ENCODE measurements at regions not wholly inside any gene's neighbourhood (a gene's known extent, or its start where the extent isn't known, plus 50 kb on each side); places are given as distances from the start of the nearest gene placed in this dataset.

DNA sequence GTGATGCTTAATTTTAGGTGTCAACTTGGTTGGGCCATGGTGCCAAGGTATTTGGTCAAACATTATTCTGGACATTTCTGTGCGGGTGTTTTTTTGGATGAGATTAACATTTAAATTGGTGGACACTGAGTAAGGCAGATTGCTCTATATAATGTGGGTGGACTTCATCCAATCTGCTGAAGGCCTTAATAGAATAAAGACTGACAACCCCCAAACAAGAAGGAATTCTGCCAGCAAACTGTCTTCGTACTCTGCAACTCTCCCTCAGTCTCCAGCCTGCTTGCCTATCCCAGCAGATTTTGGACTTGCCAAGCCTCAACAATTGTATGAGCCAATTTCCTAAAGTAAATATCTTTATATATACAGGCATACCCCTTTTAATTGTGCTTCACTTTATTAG, 850.1 kb downstream of the TBC1D32 start:
- FAIRE-seq: no peak
- Histone ChIP-seq H3K79me2 (ENCODE audit: control insufficient read depth in 1 of 2, insufficient read depth in 2 of 2, low read length in 2 of 2) (no peaks in the 10 kb centered on the region), H3K23me2 (ENCODE audit: low read depth, low read length) (no peaks in the 10 kb centered on the region)

More for the DNA sequence above, 850.1 kb downstream of the TBC1D32 start:
- H2BK12ac ChIP-seq (ENCODE audit: low read depth, low read length): no peak overlapping the region
- H3K23ac ChIP-seq (ENCODE audit: insufficient read length): no peak overlapping the region
- H3K4ac ChIP-seq (replicated peaks; ENCODE audit: insufficient read length, low read depth, low read length): no peak overlapping the region
- no peak overlapping the region for H3K27ac ChIP-seq (ENCODE audit: low read depth, low read length)
- no peak overlapping the region for H2AK5ac ChIP-seq (ENCODE audit: low read depth, low read length)
- no peak overlapping the region for H3K4me2 ChIP-seq (ENCODE audit: insufficient read depth in 1 of 2, low read depth in 2 of 2, low read length in 2 of 2)
- no peak overlapping the region for H2BK20ac ChIP-seq (ENCODE audit: low read length)
- no peak overlapping the region for H3K56ac ChIP-seq (replicated peaks; ENCODE audit: insufficient read length, low read depth, low read length)
- no peak overlapping the region for H2BK5ac ChIP-seq (ENCODE audit: low read depth, low read length)
- 96% methylated on average over 2 of the region's 2 CpGs; no CpG with 5 or more reads in 1 of the 2 experiments for WGBS, 2 experiments (ENCODE audit: extremely low coverage in 1 of 2, insufficient coverage in 1 of 2, insufficient read length in 1 of 2, insufficient replicate concordance in 2 of 2, low coverage in 1 of 2, low lambda C conversion rate in 2 of 2, missing lambda C conversion rate in 1 of 2)
- no peak overlapping the region for H2AFZ ChIP-seq (ENCODE audit: low read length)
- TF ChIP-seq EZH2 (IDR thresholded peaks at IDR 0.05; ENCODE audit: low read depth, low read length, severe bottlenecking) (no peak), PHF8 (conservative IDR thresholded peaks at IDR 0.05; ENCODE audit: low read depth, low read length) (no peak), EP300 (IDR thresholded peaks at IDR 0.05; ENCODE audit: borderline replicate concordance in 1 of 2, low read depth in 2 of 2, low read length in 2 of 2) (no peak), SP2 (IDR thresholded peaks at IDR 0.05; ENCODE audit: low read length) (no peak), POLR2A (IDR thresholded peaks at IDR 0.05; ENCODE audit: control extremely low read depth in 1 of 2, low read depth in 2 of 2, low read length in 2 of 2) (no peak), TCF12 (IDR thresholded peaks at IDR 0.05; ENCODE audit: low read depth, low read length) (no peak), NRF1 (IDR thresholded peaks at IDR 0.05; ENCODE audit: low read depth, low read length) (no peak)
- TF ChIP-seq, protein P1, sequence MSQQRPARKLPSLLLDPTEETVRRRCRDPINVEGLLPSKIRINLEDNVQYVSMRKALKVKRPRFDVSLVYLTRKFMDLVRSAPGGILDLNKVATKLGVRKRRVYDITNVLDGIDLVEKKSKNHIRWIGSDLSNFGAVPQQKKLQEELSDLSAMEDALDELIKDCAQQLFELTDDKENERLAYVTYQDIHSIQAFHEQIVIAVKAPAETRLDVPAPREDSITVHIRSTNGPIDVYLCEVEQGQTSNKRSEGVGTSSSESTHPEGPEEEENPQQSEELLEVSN (IDR thresholded peaks at IDR 0.05): no peak
- no peak overlapping the region for H3K14ac ChIP-seq (ENCODE audit: insufficient read length)
- ChIA-PET CTCF (ENCODE audit: partially characterized antibody) (no interaction called here), POLR2A (ENCODE audit: partially characterized antibody) (no interaction called here)
- H3K79me1 ChIP-seq (ENCODE audit: low read depth, low read length): no peaks in the 10 kb centered on the region
- H3K36me3 ChIP-seq (ENCODE audit: control insufficient read depth in 2 of 4, insufficient read depth in 4 of 4, low read length in 3 of 4): no peaks in the 10 kb centered on the region
- no peak overlapping the region for H4K91ac ChIP-seq (replicated peaks; ENCODE audit: insufficient read length, low read length)
- no peaks in the 10 kb centered on the region for H3K9me3 ChIP-seq (ENCODE audit: insufficient read depth in 2 of 2, low read depth in 1 of 2, low read length in 1 of 2)
- no peaks in the 10 kb centered on the region for H3K4me1 ChIP-seq (replicated peaks in 1 of 4; ENCODE audit: control insufficient read depth in 3 of 4, insufficient read depth in 4 of 4, low read length in 3 of 4)
- no peaks in the 10 kb centered on the region for H3K27me3 ChIP-seq (replicated peaks in 1 of 4; ENCODE audit: control insufficient read depth in 3 of 4, extremely low read depth in 1 of 4, insufficient read depth in 3 of 4, low read length in 3 of 4)
- no peak overlapping the region for H3K4me3 ChIP-seq (ENCODE audit: extremely low read depth in 1 of 4, insufficient read depth in 2 of 4, low read depth in 3 of 4, low read length in 4 of 4)
- no peak overlapping the region for H2BK120ac ChIP-seq (replicated peaks; ENCODE audit: low read depth, low read length)
- no peak overlapping the region for H3K9ac ChIP-seq (replicated peaks in 1 of 4; ENCODE audit: extremely low read depth in 1 of 4, low read depth in 3 of 4, low read length in 3 of 4)
- H4K8ac ChIP-seq (ENCODE audit: extremely low read depth, insufficient read depth, low read length): no peak overlapping the region
- H3K18ac ChIP-seq (ENCODE audit: extremely low read depth, low read length): no peak overlapping the region
- H2BK15ac ChIP-seq (ENCODE audit: low read length): no peak overlapping the region
- no peak for DNase-seq (ENCODE audit: low read depth in 1 of 2, low spot score in 2 of 2)
- H4K20me1 ChIP-seq (replicated peaks in 1 of 2; ENCODE audit: control insufficient read depth in 1 of 2, insufficient read depth in 2 of 2, low read length in 2 of 2): no peaks in the 10 kb centered on the region
- no peak overlapping the region for H4K5ac ChIP-seq (ENCODE audit: insufficient read length, low read depth, low read length)
